GM12878 (cell line): ENCODE measurements at regions not wholly inside any gene's neighbourhood (a gene's known extent, or its start where the extent isn't known, plus 50 kb on each side); places are given as distances from the start of the nearest gene placed in this dataset.

Experiments used
- ATAC-seq: fragments of 200-7000 bp; cut with Tn5 transposase; 3 replicates; pipeline ENCODE4 v1.9.1; 2020; ENCODE audit warnings: mild to moderate bottlenecking, moderate library complexity
- BruUV-seq: library from RNA; stranded (reverse); fragments of 400-500 nt; replicated peaks from 2 replicates; lab custom pipeline; 2021; lab: Mats Ljungman, UMichigan
- CTCF ChIA-PET: fragments of 300-600 bp; sonication (Branson Sonifier 250); formaldehyde crosslinking; extraction: SDS; loops from one replicate; lab custom pipeline; 2021; ENCODE audit warnings: inconsistent platforms; lab: Yijun Ruan, JAX
- POLR2A ChIA-PET: fragments of 350-600 bp; formaldehyde crosslinking; extraction: SDS; loops from one replicate; lab custom pipeline; 2021; ENCODE audit warnings: inconsistent platforms; lab: Charles Lee
- RAD21 ChIA-PET: fragments of 300-600 bp; sonication (Branson Sonifier 250); formaldehyde crosslinking; loops from one replicate; lab custom pipeline; 2023; ENCODE audit warnings: antibody characterized with exemption; ENCODE audit not compliant: unreplicated experiment; lab: Charles Lee
- SMC1A ChIA-PET: fragments of 300-600 bp; sonication (Branson Sonifier 250); formaldehyde crosslinking; loops from one replicate; lab custom pipeline; 2023; ENCODE audit not compliant: unreplicated experiment, uncharacterized antibody; lab: Charles Lee
- DNase-seq: peaks from one replicate; pipeline ENCODE4 v3.0.0-alpha.2; 2011; ENCODE audit warnings: low read depth, low spot score
- FAIRE-seq: peaks from 3 replicates; lab custom pipeline; 2011; peaks lifted over from hg19 to GRCh38; lab: Jason Lieb, UNC
- H2AFZ ChIP-seq: 2 replicates; pipeline ENCODE4 v1.6.0; 2011; ENCODE audit warnings: low read depth, low read length, control low read depth; ENCODE audit not compliant: control insufficient read depth
- H3K27ac ChIP-seq: 2 replicates; pipeline ENCODE4 v1.5.1; 2011; ENCODE audit warnings: control low read depth; ENCODE audit not compliant: control insufficient read depth, insufficient read depth
- H3K27me3 ChIP-seq, 2 experiments: replicated peaks in 1 of 2; 2 replicates each; pipeline versions ENCODE4 v1.6.0 to v1.6.1; 2011; ENCODE audit warnings: low read length in 1 of 2; ENCODE audit not compliant: control insufficient read depth in 2 of 2, insufficient read depth in 2 of 2
- H3K36me3 ChIP-seq, 2 experiments: 2 replicates each; pipeline ENCODE4 v1.5.1; 2011; ENCODE audit warnings: low read length in 1 of 2; ENCODE audit not compliant: control insufficient read depth in 2 of 2, insufficient read depth in 2 of 2
- H3K4me1 ChIP-seq: 2 replicates; pipeline ENCODE4 v1.6.1; 2011; ENCODE audit warnings: mild to moderate bottlenecking, low read length, moderate library complexity, mixed read lengths; ENCODE audit not compliant: control insufficient read depth, insufficient read depth
- H3K4me2 ChIP-seq: 2 replicates; pipeline ENCODE4 v1.6.0; 2011; ENCODE audit warnings: control low read depth; ENCODE audit not compliant: control insufficient read depth, insufficient read depth
- H3K4me3 ChIP-seq: fragments of 200-600 bp; sonication (generic); 2 replicates; pipeline ENCODE4 v1.5.1; 2016
- H3K79me2 ChIP-seq: 2 replicates; pipeline ENCODE4 v1.6.0; 2011; ENCODE audit warnings: low read length; ENCODE audit not compliant: control insufficient read depth, insufficient read depth
- H3K9ac ChIP-seq: 2 replicates; pipeline ENCODE4 v1.8.0; 2011; ENCODE audit warnings: low read length, control low read depth, mixed read lengths; ENCODE audit not compliant: control insufficient read depth, insufficient read depth
- H3K9me3 ChIP-seq: replicated peaks from 3 replicates; pipeline ENCODE4 v1.5.1; 2011; ENCODE audit warnings: mild to moderate bottlenecking, low read length; ENCODE audit not compliant: control insufficient read depth, insufficient read depth
- H4K20me1 ChIP-seq: 2 replicates; pipeline ENCODE4 v1.6.0; 2011; ENCODE audit not compliant: control insufficient read depth, insufficient read depth
- IRF4 ChIP-seq: IDR thresholded peaks from 2 replicates; pipeline ENCODE4 v1.6.1; 2011; ENCODE audit warnings: low read depth, low read length
- KLF5 ChIP-seq: fragments of 450-650 bp; IDR thresholded peaks from 2 replicates; pipeline ENCODE4 v1.6.1; 2014; ENCODE audit warnings: mild to moderate bottlenecking; ENCODE audit not compliant: partially characterized antibody
- MEF2B ChIP-seq: fragments of 450-650 bp; IDR thresholded peaks from 2 replicates; pipeline ENCODE4 v1.6.1; 2018; ENCODE audit warnings: mild to moderate bottlenecking, moderate library complexity; ENCODE audit not compliant: partially characterized antibody, poor library complexity, severe bottlenecking
- NR2C1 ChIP-seq: fragments of 450-650 bp; IDR thresholded peaks from 2 replicates; pipeline ENCODE4 v1.6.1; 2017; ENCODE audit warnings: antibody characterized with exemption, mild to moderate bottlenecking, moderate library complexity
- NRF1 ChIP-seq: conservative IDR thresholded peaks from 2 replicates; pipeline ENCODE4 v1.6.1; 2011; ENCODE audit warnings: mild to moderate bottlenecking, low read depth, low read length, improper control_type of control experiment
- POLR2AphosphoS2 ChIP-seq: IDR thresholded peaks from 2 replicates; pipeline ENCODE4 v1.6.1; 2011; ENCODE audit warnings: low read depth, mild to moderate bottlenecking, low read length, improper control_type of control experiment, moderate library complexity
- SUPT20H ChIP-seq: IDR thresholded peaks from 2 replicates; pipeline ENCODE4 v1.6.1; 2011; ENCODE audit warnings: low read depth, mild to moderate bottlenecking, low read length, moderate library complexity, borderline replicate concordance; ENCODE audit not compliant: control insufficient read depth
- WGBS: methylation state at CpG from one replicate; pipeline ENCODE4 v1.1.6; 2016; ENCODE audit warnings: low lambda C conversion rate; ENCODE audit not compliant: insufficient replicate concordance, insufficient coverage; ENCODE audit errors: missing lambda C conversion rate; 5-methylcytosine and 5-hydroxymethylcytosine counted together
- in situ Hi-C: fragments of 300-500 bp; cut with MboI; formaldehyde crosslinking; loops from 9 replicates; pipeline ENCODE4 v1.14.3; 2018; ENCODE audit warnings: mixed read lengths
- intact Hi-C: fragments of 100-400 bp; cut with micrococcal nuclease; formaldehyde crosslinking; loops from one replicate; pipeline ENCODE4 v1.14.2; 2022; ENCODE audit not compliant: unreplicated experiment
- TF ChIP-seq, protein P1 (sequence below): fragments of 450-650 bp; IDR thresholded peaks from 2 replicates; pipeline ENCODE4 v1.6.1; 2016; ENCODE audit warnings: mild to moderate bottlenecking, moderate library complexity, borderline replicate concordance
- TF ChIP-seq, protein P2 (sequence below): fragments of 450-650 bp; IDR thresholded peaks from 2 replicates; pipeline ENCODE4 v1.6.1; 2014; ENCODE audit warnings: mild to moderate bottlenecking
- TF ChIP-seq, protein P3 (sequence below): IDR thresholded peaks from 2 replicates; pipeline ENCODE4 v1.6.1; 2012; ENCODE audit warnings: mild to moderate bottlenecking, low read depth, low read length
- TF ChIP-seq, protein P4 (sequence below): fragments of 450-650 bp; IDR thresholded peaks from 2 replicates; pipeline ENCODE4 v1.6.1; 2017; ENCODE audit warnings: mild to moderate bottlenecking, low read depth, inconsistent platforms; ENCODE audit not compliant: poor library complexity, severe bottlenecking

DNA sequence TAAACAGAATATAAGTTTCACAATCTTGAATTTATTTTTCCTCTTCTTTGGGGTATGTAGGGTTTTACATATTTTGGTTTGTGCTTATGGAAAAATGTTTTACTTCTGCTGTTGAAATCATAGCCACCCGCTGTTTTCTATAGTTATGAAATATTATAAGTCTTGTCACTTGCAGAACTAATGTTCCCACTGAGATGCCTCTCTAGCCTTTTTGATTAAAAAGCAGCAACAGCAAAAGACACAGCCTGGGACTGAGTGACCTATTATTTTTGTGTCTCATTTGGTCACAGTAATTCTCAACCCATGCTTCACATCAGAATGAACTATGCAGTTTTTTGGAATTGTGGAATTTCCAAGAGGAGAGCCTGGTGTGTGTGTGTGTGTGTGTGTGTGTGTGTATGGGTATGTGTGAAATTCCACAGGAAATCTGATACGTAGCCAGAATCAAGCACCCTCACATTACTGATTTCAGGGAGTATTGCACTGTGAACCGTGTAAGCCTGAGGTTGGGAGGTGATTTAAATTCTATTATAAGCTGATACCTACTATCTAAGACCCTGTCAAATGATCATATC, 55.7 kb upstream of the FRMD6 start:
- BruUV-seq: no TSS peak
- FAIRE-seq: no peak
- 80% methylated on average over 3 of the region's 3 CpGs for WGBS
- POLR2A ChIA-PET: no interaction called here
- intact Hi-C loops (no loop called here), in situ Hi-C loops (no loop called here)
- no peak for DNase-seq
- TF ChIP-seq MEF2B (no peak), POLR2AphosphoS2 (no peak), NRF1 (no peak), NR2C1 (no peak), KLF5 (no peak), IRF4 (no peak), SUPT20H (no peak)
- TF ChIP-seq, protein P1, sequence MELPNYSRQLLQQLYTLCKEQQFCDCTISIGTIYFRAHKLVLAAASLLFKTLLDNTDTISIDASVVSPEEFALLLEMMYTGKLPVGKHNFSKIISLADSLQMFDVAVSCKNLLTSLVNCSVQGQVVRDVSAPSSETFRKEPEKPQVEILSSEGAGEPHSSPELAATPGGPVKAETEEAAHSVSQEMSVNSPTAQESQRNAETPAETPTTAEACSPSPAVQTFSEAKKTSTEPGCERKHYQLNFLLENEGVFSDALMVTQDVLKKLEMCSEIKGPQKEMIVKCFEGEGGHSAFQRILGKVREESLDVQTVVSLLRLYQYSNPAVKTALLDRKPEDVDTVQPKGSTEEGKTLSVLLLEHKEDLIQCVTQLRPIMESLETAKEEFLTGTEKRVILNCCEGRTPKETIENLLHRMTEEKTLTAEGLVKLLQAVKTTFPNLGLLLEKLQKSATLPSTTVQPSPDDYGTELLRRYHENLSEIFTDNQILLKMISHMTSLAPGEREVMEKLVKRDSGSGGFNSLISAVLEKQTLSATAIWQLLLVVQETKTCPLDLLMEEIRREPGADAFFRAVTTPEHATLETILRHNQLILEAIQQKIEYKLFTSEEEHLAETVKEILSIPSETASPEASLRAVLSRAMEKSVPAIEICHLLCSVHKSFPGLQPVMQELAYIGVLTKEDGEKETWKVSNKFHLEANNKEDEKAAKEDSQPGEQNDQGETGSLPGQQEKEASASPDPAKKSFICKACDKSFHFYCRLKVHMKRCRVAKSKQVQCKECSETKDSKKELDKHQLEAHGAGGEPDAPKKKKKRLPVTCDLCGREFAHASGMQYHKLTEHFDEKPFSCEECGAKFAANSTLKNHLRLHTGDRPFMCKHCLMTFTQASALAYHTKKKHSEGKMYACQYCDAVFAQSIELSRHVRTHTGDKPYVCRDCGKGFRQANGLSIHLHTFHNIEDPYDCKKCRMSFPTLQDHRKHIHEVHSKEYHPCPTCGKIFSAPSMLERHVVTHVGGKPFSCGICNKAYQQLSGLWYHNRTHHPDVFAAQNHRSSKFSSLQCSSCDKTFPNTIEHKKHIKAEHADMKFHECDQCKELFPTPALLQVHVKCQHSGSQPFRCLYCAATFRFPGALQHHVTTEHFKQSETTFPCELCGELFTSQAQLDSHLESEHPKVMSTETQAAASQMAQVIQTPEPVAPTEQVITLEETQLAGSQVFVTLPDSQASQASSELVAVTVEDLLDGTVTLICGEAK: no peak
- TF ChIP-seq, protein P2, sequence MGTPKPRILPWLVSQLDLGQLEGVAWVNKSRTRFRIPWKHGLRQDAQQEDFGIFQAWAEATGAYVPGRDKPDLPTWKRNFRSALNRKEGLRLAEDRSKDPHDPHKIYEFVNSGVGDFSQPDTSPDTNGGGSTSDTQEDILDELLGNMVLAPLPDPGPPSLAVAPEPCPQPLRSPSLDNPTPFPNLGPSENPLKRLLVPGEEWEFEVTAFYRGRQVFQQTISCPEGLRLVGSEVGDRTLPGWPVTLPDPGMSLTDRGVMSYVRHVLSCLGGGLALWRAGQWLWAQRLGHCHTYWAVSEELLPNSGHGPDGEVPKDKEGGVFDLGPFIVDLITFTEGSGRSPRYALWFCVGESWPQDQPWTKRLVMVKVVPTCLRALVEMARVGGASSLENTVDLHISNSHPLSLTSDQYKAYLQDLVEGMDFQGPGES: no peak
- TF ChIP-seq, protein P3, sequence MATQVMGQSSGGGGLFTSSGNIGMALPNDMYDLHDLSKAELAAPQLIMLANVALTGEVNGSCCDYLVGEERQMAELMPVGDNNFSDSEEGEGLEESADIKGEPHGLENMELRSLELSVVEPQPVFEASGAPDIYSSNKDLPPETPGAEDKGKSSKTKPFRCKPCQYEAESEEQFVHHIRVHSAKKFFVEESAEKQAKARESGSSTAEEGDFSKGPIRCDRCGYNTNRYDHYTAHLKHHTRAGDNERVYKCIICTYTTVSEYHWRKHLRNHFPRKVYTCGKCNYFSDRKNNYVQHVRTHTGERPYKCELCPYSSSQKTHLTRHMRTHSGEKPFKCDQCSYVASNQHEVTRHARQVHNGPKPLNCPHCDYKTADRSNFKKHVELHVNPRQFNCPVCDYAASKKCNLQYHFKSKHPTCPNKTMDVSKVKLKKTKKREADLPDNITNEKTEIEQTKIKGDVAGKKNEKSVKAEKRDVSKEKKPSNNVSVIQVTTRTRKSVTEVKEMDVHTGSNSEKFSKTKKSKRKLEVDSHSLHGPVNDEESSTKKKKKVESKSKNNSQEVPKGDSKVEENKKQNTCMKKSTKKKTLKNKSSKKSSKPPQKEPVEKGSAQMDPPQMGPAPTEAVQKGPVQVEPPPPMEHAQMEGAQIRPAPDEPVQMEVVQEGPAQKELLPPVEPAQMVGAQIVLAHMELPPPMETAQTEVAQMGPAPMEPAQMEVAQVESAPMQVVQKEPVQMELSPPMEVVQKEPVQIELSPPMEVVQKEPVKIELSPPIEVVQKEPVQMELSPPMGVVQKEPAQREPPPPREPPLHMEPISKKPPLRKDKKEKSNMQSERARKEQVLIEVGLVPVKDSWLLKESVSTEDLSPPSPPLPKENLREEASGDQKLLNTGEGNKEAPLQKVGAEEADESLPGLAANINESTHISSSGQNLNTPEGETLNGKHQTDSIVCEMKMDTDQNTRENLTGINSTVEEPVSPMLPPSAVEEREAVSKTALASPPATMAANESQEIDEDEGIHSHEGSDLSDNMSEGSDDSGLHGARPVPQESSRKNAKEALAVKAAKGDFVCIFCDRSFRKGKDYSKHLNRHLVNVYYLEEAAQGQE: no peak
- TF ChIP-seq, protein P4, sequence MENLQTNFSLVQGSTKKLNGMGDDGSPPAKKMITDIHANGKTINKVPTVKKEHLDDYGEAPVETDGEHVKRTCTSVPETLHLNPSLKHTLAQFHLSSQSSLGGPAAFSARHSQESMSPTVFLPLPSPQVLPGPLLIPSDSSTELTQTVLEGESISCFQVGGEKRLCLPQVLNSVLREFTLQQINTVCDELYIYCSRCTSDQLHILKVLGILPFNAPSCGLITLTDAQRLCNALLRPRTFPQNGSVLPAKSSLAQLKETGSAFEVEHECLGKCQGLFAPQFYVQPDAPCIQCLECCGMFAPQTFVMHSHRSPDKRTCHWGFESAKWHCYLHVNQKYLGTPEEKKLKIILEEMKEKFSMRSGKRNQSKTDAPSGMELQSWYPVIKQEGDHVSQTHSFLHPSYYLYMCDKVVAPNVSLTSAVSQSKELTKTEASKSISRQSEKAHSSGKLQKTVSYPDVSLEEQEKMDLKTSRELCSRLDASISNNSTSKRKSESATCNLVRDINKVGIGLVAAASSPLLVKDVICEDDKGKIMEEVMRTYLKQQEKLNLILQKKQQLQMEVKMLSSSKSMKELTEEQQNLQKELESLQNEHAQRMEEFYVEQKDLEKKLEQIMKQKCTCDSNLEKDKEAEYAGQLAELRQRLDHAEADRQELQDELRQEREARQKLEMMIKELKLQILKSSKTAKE: no peak
- H3K9ac ChIP-seq: no peak overlapping the region
- H3K27ac ChIP-seq: no peak overlapping the region
- H3K4me2 ChIP-seq: no peak overlapping the region
- H4K20me1 ChIP-seq: no peaks in the 10 kb centered on the region
- SMC1A ChIA-PET: no interaction called here
- H3K9me3 ChIP-seq: no peaks in the 10 kb centered on the region; the same call in 2 of the 3 replicates
- ATAC-seq: no peak
- no peaks in the 10 kb centered on the region for H3K27me3 ChIP-seq
- no peaks in the 10 kb centered on the region for H3K36me3 ChIP-seq
- peaks cover 4% of the 10 kb centered on the region for H3K4me1 ChIP-seq
- H3K79me2 ChIP-seq: no peaks in the 10 kb centered on the region
- H2AFZ ChIP-seq: no peak overlapping the region
- CTCF ChIA-PET: no interaction called here
- RAD21 ChIA-PET: no interaction called here
- H3K4me3 ChIP-seq: no peak overlapping the region
